GM23338 (cell line): ENCODE measurements at regions not wholly inside any gene's neighbourhood (a gene's known extent, or its start where the extent isn't known, plus 50 kb on each side); places are given as distances from the start of the nearest gene placed in this dataset.

Source experiments
- ATAC-seq: fragments of 200-7000 bp; cut with Tn5 transposase; 3 replicates; pipeline ENCODE4 v1.9.1; 2020
- DNase-seq: peaks from one replicate; pipeline ENCODE4 v3.0.0-alpha.2; 2015; ENCODE audit warnings: low spot score
- H2AFZ ChIP-seq: fragments of 200-600 bp; sonication (generic); 2 replicates; pipeline ENCODE4 v1.8.0; 2016; ENCODE audit warnings: antibody characterized with exemption, mild to moderate bottlenecking, moderate library complexity
- H3F3A ChIP-seq: fragments of 200-600 bp; sonication (generic); replicated peaks from 2 replicates; pipeline ENCODE4 v1.8.0; 2017; ENCODE audit warnings: antibody characterized with exemption, mixed run types, low read depth
- H3K27ac ChIP-seq: fragments of 200-600 bp; sonication (generic); 2 replicates; pipeline ENCODE4 v1.6.1; 2016; ENCODE audit warnings: low read depth
- H3K27me3 ChIP-seq: fragments of 200-600 bp; sonication (generic); 2 replicates; pipeline ENCODE4 v1.8.0; 2016; ENCODE audit warnings: mild to moderate bottlenecking, mixed run types, moderate library complexity; ENCODE audit not compliant: insufficient read depth
- H3K36me3 ChIP-seq: fragments of 200-600 bp; sonication (generic); 2 replicates; pipeline ENCODE4 v1.8.0; 2016; ENCODE audit warnings: mild to moderate bottlenecking; ENCODE audit not compliant: insufficient read depth
- H3K4me1 ChIP-seq: fragments of 200-600 bp; sonication (generic); 2 replicates; pipeline ENCODE4 v1.8.0; 2016; ENCODE audit warnings: mild to moderate bottlenecking, moderate library complexity; ENCODE audit not compliant: insufficient read depth
- H3K4me2 ChIP-seq: fragments of 200-600 bp; sonication (generic); 2 replicates; pipeline ENCODE4 v1.7.1; 2017; ENCODE audit warnings: mixed run types
- H3K4me3 ChIP-seq: fragments of 200-600 bp; sonication (generic); 2 replicates; pipeline ENCODE4 v1.6.1; 2016; ENCODE audit warnings: mixed run types
- H3K79me2 ChIP-seq: fragments of 200-600 bp; sonication (generic); replicated peaks from 2 replicates; pipeline ENCODE4 v1.8.0; 2017; ENCODE audit warnings: mild to moderate bottlenecking; ENCODE audit not compliant: insufficient read depth
- H3K9me2 ChIP-seq: fragments of 200-600 bp; sonication (generic); 2 replicates; pipeline ENCODE4 v1.8.0; 2017; ENCODE audit not compliant: insufficient read depth
- H4K20me1 ChIP-seq: fragments of 200-600 bp; sonication (generic); replicated peaks from 2 replicates; pipeline ENCODE4 v1.8.0; 2017; ENCODE audit warnings: mild to moderate bottlenecking; ENCODE audit not compliant: insufficient read depth
- H3K27ac Mint-ChIP-seq: 2 replicates; pipeline ENCODE4 v1.8.0; 2020; ENCODE audit warnings: inconsistent platforms, mild to moderate bottlenecking, moderate library complexity, mixed read lengths
- H3K27me3 Mint-ChIP-seq: 3 replicates; pipeline ENCODE4 v1.8.0; 2022; ENCODE audit warnings: low read depth, mild to moderate bottlenecking, moderate library complexity, mixed read lengths, inconsistent platforms; ENCODE audit not compliant: insufficient read depth, poor library complexity
- H3K36me3 Mint-ChIP-seq: 3 replicates; pipeline ENCODE4 v1.8.0; 2021; ENCODE audit warnings: low read depth, mild to moderate bottlenecking, inconsistent platforms, moderate library complexity, mixed read lengths
- H3K4me1 Mint-ChIP-seq: 3 replicates; pipeline ENCODE4 v1.8.0; 2020; ENCODE audit warnings: mild to moderate bottlenecking, inconsistent platforms, mixed read lengths
- H3K4me3 Mint-ChIP-seq: 3 replicates; pipeline ENCODE4 v1.8.0; 2021; ENCODE audit warnings: moderate library complexity, mild to moderate bottlenecking, inconsistent platforms, mixed read lengths
- H3K9me3 Mint-ChIP-seq: 3 replicates; pipeline ENCODE4 v1.8.0; 2020; ENCODE audit warnings: moderate library complexity, mild to moderate bottlenecking, inconsistent platforms, mixed read lengths
- EZH2 ChIP-seq: fragments of 200-600 bp; sonication (generic); IDR thresholded peaks from one replicate; pipeline ENCODE4 v1.8.0; 2017; ENCODE audit warnings: antibody characterized with exemption, mild to moderate bottlenecking, low read depth; ENCODE audit not compliant: unreplicated experiment
- EZH2phosphoT487 ChIP-seq: fragments of 200-600 bp; sonication (generic); IDR thresholded peaks from one replicate; pipeline ENCODE4 v1.8.1; 2018; ENCODE audit warnings: antibody characterized with exemption; ENCODE audit not compliant: unreplicated experiment
- JUNB ChIP-seq: IDR thresholded peaks from one replicate; pipeline ENCODE4 v1.6.1; 2016; ENCODE audit warnings: antibody characterized with exemption; ENCODE audit not compliant: unreplicated experiment
- ZNF114 ChIP-seq: fragments of 250-450 bp; sonication (Bioruptor Pico); IDR thresholded peaks from 2 replicates; pipeline ENCODE4 v1.5.0; 2020; ENCODE audit warnings: mild to moderate bottlenecking, moderate library complexity
- ZNF331 ChIP-seq: fragments of 250-450 bp; sonication (Bioruptor Pico); IDR thresholded peaks from 2 replicates; pipeline ENCODE4 v1.5.0; 2020; ENCODE audit warnings: low read depth, mild to moderate bottlenecking, moderate library complexity
- TF ChIP-seq, protein P1 (sequence below): IDR thresholded peaks from 2 replicates; pipeline ENCODE4 v1.6.1; 2016; ENCODE audit warnings: antibody characterized with exemption
- TF ChIP-seq, protein P2 (sequence below): fragments of 250-450 bp; sonication (Bioruptor Pico); IDR thresholded peaks from 2 replicates; pipeline ENCODE4 v1.5.0; 2020; ENCODE audit warnings: mild to moderate bottlenecking, moderate library complexity
- TF ChIP-seq, protein P3 (sequence below): IDR thresholded peaks from one replicate; pipeline ENCODE4 v1.6.1; 2018; ENCODE audit warnings: antibody characterized with exemption; ENCODE audit not compliant: unreplicated experiment

DNA sequence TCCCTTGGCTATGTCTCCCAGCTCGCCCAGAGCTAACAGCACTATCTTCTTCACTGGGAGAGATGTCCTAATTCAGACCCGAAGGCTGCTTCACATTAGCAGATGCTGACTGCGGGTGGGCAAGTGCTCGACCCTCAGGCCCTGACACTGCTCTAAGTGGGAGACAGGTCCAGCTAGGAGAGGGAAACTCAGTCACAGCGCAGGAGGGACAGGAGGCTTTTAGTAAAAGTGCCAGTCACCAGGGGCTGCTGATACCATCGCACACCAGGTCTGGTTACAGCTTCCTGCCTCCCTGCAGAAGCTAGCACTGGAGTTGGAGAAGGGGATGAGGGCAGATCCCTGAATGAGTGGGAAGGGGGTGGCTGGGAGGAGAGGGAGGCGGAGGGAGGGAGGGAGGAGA is 365.8 kb upstream of the RGMA start:
- H3K27me3 ChIP-seq, result no peaks in the 10 kb centered on the region
- H3K4me3 Mint-ChIP-seq, result no peak overlapping the region
- peaks cover 22% of the 10 kb centered on the region for H3K4me1 Mint-ChIP-seq
- H3K4me2 ChIP-seq, result no peak overlapping the region
- no peak overlapping the region for H3K4me3 ChIP-seq
- no peaks in the 10 kb centered on the region for H3K36me3 ChIP-seq
- no peaks in the 10 kb centered on the region for H4K20me1 ChIP-seq
- TF ChIP-seq ZNF331 (CRISPR knock-in tag) (no peak), ZNF114 (no peak), EZH2phosphoT487 (no peak), JUNB (no peak), EZH2 (no peak)
- TF ChIP-seq, protein P1, sequence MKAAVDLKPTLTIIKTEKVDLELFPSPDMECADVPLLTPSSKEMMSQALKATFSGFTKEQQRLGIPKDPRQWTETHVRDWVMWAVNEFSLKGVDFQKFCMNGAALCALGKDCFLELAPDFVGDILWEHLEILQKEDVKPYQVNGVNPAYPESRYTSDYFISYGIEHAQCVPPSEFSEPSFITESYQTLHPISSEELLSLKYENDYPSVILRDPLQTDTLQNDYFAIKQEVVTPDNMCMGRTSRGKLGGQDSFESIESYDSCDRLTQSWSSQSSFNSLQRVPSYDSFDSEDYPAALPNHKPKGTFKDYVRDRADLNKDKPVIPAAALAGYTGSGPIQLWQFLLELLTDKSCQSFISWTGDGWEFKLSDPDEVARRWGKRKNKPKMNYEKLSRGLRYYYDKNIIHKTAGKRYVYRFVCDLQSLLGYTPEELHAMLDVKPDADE, result no peak
- TF ChIP-seq, protein P2, sequence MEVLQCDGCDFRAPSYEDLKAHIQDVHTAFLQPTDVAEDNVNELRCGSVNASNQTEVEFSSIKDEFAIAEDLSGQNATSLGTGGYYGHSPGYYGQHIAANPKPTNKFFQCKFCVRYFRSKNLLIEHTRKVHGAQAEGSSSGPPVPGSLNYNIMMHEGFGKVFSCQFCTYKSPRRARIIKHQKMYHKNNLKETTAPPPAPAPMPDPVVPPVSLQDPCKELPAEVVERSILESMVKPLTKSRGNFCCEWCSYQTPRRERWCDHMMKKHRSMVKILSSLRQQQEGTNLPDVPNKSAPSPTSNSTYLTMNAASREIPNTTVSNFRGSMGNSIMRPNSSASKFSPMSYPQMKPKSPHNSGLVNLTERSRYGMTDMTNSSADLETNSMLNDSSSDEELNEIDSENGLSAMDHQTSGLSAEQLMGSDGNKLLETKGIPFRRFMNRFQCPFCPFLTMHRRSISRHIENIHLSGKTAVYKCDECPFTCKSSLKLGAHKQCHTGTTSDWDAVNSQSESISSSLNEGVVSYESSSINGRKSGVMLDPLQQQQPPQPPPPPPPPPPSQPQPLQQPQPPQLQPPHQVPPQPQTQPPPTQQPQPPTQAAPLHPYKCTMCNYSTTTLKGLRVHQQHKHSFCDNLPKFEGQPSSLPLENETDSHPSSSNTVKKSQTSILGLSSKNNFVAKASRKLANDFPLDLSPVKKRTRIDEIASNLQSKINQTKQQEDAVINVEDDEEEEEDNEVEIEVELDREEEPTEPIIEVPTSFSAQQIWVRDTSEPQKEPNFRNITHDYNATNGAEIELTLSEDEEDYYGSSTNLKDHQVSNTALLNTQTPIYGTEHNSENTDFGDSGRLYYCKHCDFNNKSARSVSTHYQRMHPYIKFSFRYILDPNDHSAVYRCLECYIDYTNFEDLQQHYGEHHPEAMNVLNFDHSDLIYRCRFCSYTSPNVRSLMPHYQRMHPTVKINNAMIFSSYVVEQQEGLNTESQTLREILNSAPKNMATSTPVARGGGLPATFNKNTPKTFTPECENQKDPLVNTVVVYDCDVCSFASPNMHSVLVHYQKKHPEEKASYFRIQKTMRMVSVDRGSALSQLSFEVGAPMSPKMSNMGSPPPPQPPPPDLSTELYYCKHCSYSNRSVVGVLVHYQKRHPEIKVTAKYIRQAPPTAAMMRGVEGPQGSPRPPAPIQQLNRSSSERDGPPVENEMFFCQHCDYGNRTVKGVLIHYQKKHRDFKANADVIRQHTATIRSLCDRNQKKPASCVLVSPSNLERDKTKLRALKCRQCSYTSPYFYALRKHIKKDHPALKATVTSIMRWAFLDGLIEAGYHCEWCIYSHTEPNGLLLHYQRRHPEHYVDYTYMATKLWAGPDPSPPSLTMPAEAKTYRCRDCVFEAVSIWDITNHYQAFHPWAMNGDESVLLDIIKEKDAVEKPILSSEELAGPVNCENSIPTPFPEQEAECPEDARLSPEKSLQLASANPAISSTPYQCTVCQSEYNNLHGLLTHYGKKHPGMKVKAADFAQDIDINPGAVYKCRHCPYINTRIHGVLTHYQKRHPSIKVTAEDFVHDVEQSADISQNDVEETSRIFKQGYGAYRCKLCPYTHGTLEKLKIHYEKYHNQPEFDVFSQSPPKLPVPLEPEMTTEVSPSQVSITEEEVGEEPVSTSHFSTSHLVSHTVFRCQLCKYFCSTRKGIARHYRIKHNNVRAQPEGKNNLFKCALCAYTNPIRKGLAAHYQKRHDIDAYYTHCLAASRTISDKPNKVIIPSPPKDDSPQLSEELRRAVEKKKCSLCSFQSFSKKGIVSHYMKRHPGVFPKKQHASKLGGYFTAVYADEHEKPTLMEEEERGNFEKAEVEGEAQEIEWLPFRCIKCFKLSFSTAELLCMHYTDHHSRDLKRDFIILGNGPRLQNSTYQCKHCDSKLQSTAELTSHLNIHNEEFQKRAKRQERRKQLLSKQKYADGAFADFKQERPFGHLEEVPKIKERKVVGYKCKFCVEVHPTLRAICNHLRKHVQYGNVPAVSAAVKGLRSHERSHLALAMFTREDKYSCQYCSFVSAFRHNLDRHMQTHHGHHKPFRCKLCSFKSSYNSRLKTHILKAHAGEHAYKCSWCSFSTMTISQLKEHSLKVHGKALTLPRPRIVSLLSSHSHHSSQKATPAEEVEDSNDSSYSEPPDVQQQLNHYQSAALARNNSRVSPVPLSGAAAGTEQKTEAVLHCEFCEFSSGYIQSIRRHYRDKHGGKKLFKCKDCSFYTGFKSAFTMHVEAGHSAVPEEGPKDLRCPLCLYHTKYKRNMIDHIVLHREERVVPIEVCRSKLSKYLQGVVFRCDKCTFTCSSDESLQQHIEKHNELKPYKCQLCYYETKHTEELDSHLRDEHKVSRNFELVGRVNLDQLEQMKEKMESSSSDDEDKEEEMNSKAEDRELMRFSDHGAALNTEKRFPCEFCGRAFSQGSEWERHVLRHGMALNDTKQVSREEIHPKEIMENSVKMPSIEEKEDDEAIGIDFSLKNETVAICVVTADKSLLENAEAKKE (CRISPR knock-in tag), result no peak
- TF ChIP-seq, protein P3, sequence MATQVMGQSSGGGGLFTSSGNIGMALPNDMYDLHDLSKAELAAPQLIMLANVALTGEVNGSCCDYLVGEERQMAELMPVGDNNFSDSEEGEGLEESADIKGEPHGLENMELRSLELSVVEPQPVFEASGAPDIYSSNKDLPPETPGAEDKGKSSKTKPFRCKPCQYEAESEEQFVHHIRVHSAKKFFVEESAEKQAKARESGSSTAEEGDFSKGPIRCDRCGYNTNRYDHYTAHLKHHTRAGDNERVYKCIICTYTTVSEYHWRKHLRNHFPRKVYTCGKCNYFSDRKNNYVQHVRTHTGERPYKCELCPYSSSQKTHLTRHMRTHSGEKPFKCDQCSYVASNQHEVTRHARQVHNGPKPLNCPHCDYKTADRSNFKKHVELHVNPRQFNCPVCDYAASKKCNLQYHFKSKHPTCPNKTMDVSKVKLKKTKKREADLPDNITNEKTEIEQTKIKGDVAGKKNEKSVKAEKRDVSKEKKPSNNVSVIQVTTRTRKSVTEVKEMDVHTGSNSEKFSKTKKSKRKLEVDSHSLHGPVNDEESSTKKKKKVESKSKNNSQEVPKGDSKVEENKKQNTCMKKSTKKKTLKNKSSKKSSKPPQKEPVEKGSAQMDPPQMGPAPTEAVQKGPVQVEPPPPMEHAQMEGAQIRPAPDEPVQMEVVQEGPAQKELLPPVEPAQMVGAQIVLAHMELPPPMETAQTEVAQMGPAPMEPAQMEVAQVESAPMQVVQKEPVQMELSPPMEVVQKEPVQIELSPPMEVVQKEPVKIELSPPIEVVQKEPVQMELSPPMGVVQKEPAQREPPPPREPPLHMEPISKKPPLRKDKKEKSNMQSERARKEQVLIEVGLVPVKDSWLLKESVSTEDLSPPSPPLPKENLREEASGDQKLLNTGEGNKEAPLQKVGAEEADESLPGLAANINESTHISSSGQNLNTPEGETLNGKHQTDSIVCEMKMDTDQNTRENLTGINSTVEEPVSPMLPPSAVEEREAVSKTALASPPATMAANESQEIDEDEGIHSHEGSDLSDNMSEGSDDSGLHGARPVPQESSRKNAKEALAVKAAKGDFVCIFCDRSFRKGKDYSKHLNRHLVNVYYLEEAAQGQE, result no peak
- no peak overlapping the region for H3K27ac ChIP-seq
- H3K27me3 Mint-ChIP-seq, result peaks cover 2% of the 10 kb centered on the region
- no peak for DNase-seq
- H3K27ac Mint-ChIP-seq, result no peak overlapping the region; the same call in 1 of the 2 replicates
- no peaks in the 10 kb centered on the region for H3K36me3 Mint-ChIP-seq
- peak; percentile 41; the same call in 2 of the 3 replicates for ATAC-seq
- peaks cover 26% of the 10 kb centered on the region for H3K4me1 ChIP-seq
- no peaks in the 10 kb centered on the region for H3K9me3 Mint-ChIP-seq
- H3F3A ChIP-seq, result no peaks in the 10 kb centered on the region
- H3K9me2 ChIP-seq, result 0 out of 2 replicates have a peak, but pooled peaks cover 1% of the 10 kb centered on the region
- H3K79me2 ChIP-seq, result no peaks in the 10 kb centered on the region
- H2AFZ ChIP-seq, result peak overlapping the region; percentile 63; the same call in 1 of the 2 replicates
